HuH-7.5 (cell line): ENCODE measurements at regions not wholly inside any gene's neighbourhood (a gene's known extent, or its start where the extent isn't known, plus 50 kb on each side); places are given as distances from the start of the nearest gene placed in this dataset.
"Not testable (repeated sequence)": the region's sequence is repeated elsewhere in the genome, so short reads cannot be mapped to it uniquely, and the experiment has no call there.

Experiments used
- DNase-seq: peaks from one replicate; pipeline ENCODE4 v3.0.0; 2011; ENCODE audit warnings: low spot score

GRCh38 chr13:39893808-39894207 lies 238.3 kb downstream of the COG6 start:
- no peak for DNase-seq

- DNase-seq: no peak
Observed at GRCh38 chr13:39894586-39894985, 239.1 kb downstream of the COG6 start.

GRCh38 chr13:39895254-39895653 lies 239.8 kb downstream of the COG6 start:
- DNase-seq: no peak

GRCh38 chr13:39897636-39898035 lies 242.2 kb downstream of the COG6 start:
- no peak for DNase-seq

- no peak for DNase-seq
Observed at GRCh38 chr13:39900106-39900750, 244.8 kb downstream of the COG6 start.

GRCh38 chr13:39904959-39905358 lies 249.5 kb downstream of the COG6 start:
- DNase-seq: no peak

GRCh38 chr13:39909634-39910033 lies 254.2 kb downstream of the COG6 start:
- DNase-seq: no peak

GRCh38 chr13:39910041-39910440 lies 254.6 kb downstream of the COG6 start:
- no peak for DNase-seq

- DNase-seq: no peak
Observed at GRCh38 chr13:39910833-39911232, 255.4 kb downstream of the COG6 start.

GRCh38 chr13:39913339-39913738 lies 257.9 kb downstream of the COG6 start:
- DNase-seq: no peak

GRCh38 chr13:39913928-39914327 lies 258.5 kb downstream of the COG6 start:
- no peak for DNase-seq

- DNase-seq: no peak
Observed at GRCh38 chr13:39915418-39915817, 260.0 kb downstream of the COG6 start.

GRCh38 chr13:39916330-39916729 lies 260.9 kb downstream of the COG6 start:
- no peak for DNase-seq

- DNase-seq: no peak
Observed at GRCh38 chr13:39918620-39919236, 263.3 kb downstream of the COG6 start.

GRCh38 chr13:39920613-39921012 lies 265.2 kb downstream of the COG6 start:
- no peak for DNase-seq

GRCh38 chr13:39926345-39926744 lies 270.9 kb downstream of the COG6 start:
- DNase-seq: no peak

GRCh38 chr13:39928261-39928660 lies 272.8 kb downstream of the COG6 start:
- DNase-seq: no peak

- no peak for DNase-seq
Observed at GRCh38 chr13:39929583-39929982, 274.1 kb downstream of the COG6 start.

- no peak for DNase-seq
Observed at GRCh38 chr13:39930060-39930459, 274.6 kb downstream of the COG6 start.

GRCh38 chr13:39930544-39931444 lies 275.3 kb downstream of the COG6 start:
- no peak for DNase-seq

- DNase-seq: no peak
Observed at GRCh38 chr13:39931505-39931904, 276.0 kb downstream of the COG6 start.

- not testable (repeated sequence) for DNase-seq
Observed at GRCh38 chr13:39932514-39932913, 277.1 kb downstream of the COG6 start.

- no peak for DNase-seq
Observed at GRCh38 chr13:39935155-39935554, 279.7 kb downstream of the COG6 start.
